ENCODE measurements at regions not wholly inside any gene's neighbourhood (a gene's known extent, or its start where the extent isn't known, plus 50 kb on each side); places are given as distances from the start of the nearest gene placed in this dataset.
"Not testable (repeated sequence)": the region's sequence is repeated elsewhere in the genome, so short reads cannot be mapped to it uniquely, and the experiment has no call there.

DNA sequence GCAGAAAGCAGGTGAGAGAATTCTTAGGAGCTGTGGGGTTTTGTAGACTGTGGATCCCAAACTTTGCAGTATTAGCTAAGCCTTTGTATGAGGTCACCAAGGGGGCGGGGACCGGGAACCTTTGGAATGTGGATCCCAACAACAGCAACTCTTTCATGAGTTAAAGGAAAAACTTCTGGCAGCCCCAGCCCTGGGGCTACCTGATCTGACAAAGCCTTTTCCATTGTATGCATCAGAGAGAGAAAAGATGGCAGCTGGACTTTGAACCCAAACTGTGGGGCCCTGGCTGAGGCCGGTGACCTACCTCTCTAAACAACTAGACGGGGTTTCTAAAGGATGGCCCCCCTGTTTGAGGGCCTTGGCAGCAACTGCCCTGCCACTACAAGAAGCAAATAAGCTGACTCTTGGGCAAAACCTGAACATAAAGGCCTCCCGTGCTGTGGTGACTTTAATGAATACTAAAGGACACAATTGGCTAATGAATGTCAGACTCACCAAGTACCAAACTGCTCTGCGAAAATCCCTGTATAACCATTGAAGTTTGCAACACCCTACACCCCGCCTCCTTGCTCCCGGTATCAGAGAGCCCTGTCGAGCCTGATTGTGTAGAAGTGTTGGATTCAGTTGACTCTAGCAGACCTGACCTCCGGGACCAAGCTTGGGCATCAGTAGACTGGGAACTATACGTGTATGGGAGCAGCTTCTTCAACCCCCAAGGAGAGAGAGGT lies 146.9 kb upstream of the OSBPL11 start:
- TF ChIP-seq POLR2AphosphoS5 (IDR thresholded peaks at IDR 0.05; ENCODE audit: low read depth, low read length); POLR2A (IDR thresholded peaks at IDR 0.05; ENCODE audit: low read depth, low read length); POU2F2 (IDR thresholded peaks at IDR 0.05; ENCODE audit: low read depth, low read length); TAF1 (IDR thresholded peaks at IDR 0.05; ENCODE audit: low read depth, low read length); PAX5 (IDR thresholded peaks at IDR 0.05; ENCODE audit: insufficient read depth, low read length, severe bottlenecking); SPI1 (IDR thresholded peaks at IDR 0.05; ENCODE audit: low read depth, low read length): not testable (repeated sequence)
